HG03025 (cell line): ENCODE measurements at regions not wholly inside any gene's neighbourhood (a gene's known extent, or its start where the extent isn't known, plus 50 kb on each side); places are given as distances from the start of the nearest gene placed in this dataset.
"Not testable (repeated sequence)": the region's sequence is repeated elsewhere in the genome, so short reads cannot be mapped to it uniquely, and the experiment has no call there.

Source experiments
- ATAC-seq: cut with Tn5 transposase; IDR thresholded peaks from one replicate; pipeline ENCODE4 v1.9.1; 2021; ENCODE audit warnings: mild to moderate bottlenecking, moderate library complexity; ENCODE audit not compliant: unreplicated experiment, low FRiP score

GRCh38 chr5:124027441-124027840 lies 515.5 kb downstream of the CSNK1G3 start:
- ATAC-seq = no peak

GRCh38 chr5:124025306-124025845 lies 513.4 kb downstream of the CSNK1G3 start:
- ATAC-seq = no peak

- ATAC-seq = no peak
Measured at GRCh38 chr5:124022966-124023365, 511.0 kb downstream of the CSNK1G3 start.

DNA sequence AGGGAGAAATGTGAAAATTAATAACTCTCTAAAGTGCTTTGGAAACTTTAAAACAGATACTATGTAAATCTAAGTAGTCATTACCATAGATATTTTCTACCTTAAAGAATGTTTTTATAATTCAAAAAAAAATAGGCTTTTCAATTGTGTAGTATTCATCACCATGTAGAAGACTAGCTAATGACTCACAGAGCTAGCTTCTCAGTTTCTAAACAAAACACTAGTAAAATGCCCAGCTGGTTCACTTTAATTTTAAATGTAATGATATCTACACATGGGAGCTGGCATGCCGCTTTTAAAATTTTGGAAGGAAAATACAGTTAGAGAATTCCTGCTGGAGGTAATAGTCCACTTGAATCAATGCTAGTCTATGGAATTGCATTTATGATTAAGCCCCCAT lies 509.8 kb downstream of the CSNK1G3 start:
- ATAC-seq = no peak

DNA sequence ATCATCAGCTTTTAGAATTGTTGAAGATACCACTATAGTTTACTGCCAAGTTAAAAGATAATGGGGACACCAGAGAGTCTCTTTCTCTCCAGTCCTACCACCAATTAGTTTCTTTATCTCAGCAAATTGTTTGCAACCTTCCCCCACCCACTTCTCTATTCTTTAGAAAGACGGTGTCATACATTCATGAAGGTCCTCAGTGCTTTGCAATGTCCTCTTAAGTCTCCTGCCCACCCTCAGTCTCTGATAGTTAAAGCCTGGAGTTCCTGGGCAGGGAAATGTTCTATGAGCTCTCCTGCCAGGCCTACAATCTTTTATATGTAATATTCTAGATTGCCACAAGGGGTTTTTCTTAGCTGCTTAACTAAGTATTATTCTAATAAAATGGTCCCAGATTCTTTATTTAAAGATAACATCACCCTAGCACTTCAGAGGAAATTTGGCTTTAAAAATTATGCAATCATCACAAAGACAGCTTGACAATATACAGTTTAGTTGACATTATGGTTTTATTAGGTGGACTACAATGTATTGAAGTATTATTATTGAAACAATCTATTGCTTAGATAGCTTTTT lies 509.2 kb downstream of the CSNK1G3 start:
- no peak for ATAC-seq

GRCh38 chr5:124017321-124017720 lies 505.3 kb downstream of the CSNK1G3 start:
- ATAC-seq = not testable (repeated sequence)

GRCh38 chr5:124007675-124008398 lies 495.9 kb downstream of the CSNK1G3 start:
- no peak for ATAC-seq

GRCh38 chr5:124001036-124001615 lies 489.1 kb downstream of the CSNK1G3 start:
- ATAC-seq = no peak

GRCh38 chr5:124000538-124000937 lies 488.6 kb downstream of the CSNK1G3 start:
- ATAC-seq = no peak

DNA sequence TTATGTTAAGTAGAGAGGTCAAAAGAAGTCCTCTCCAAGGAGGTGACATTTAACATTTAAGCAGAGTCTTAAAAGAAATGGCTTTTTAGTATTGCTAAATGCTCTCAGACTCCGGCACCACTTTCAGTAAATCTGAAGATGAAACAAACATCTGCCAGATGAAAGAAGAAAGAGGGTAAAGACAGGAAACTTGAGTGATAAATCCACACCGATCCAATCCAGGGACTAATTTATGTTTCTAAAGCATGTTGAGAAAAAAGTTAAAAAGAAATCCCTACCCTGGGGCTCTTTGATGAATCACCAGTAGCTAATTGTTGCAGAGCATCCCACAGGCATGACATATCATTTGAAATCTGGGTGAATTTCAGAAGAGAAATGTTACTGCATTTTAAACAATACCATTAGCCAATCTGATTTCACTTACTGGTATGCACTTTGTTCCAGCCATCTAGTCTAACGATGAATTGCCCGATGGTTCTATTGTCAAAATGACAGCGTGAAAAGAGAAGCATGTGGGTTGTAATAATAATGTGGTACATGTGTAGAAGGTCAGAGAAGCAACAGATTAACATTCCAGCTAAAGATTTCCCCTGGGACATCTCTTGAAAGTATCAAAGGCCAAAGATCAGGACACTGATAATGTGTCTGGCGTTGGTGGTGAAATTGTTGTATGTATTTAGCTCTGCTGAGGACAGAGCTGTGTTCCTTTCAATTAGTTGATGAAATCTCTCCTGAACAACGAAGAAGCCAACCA lies 485.7 kb downstream of the CSNK1G3 start:
- no peak for ATAC-seq

DNA sequence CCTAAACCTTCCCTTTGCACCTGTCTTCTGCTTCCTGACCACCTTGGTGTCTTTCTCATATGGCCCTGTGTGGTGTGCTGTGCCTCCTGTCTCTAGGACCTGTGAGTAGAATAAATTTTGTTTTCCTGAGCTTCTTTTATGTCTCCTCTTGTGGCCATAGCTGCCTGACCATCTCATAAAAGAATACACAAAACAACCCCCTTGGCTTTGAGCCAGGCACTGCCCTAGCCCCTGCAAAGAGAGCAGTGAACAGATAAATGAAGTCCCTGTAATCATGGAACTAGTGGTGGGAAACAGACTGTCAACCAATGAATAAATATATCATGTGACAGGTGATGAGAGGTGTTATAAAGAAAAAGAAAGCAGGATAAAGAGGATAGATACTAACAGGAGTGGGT lies 485.1 kb downstream of the CSNK1G3 start:
- ATAC-seq = no peak

GRCh38 chr5:123992641-123993040 lies 480.7 kb downstream of the CSNK1G3 start:
- no peak for ATAC-seq

DNA sequence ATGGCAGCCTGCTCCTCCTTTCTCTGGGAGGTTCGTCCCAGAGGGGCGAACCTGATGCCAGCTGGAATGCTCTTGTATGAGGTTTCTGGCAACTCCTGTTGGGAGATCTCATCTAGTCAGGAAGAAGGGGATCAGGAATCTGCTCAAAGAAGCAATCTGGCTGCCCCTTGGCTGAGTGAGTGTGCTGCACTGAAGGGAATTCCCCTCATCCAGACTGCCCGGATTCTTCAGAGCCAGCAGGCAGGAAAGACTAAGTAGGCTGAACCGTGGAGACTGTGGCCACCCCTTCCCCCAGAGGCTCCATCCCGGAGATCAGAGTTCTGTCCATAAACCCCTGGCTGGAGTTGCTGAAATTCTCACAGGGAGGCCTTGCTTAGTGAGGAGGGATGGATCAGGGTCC lies 476.0 kb downstream of the CSNK1G3 start:
- no peak for ATAC-seq

DNA sequence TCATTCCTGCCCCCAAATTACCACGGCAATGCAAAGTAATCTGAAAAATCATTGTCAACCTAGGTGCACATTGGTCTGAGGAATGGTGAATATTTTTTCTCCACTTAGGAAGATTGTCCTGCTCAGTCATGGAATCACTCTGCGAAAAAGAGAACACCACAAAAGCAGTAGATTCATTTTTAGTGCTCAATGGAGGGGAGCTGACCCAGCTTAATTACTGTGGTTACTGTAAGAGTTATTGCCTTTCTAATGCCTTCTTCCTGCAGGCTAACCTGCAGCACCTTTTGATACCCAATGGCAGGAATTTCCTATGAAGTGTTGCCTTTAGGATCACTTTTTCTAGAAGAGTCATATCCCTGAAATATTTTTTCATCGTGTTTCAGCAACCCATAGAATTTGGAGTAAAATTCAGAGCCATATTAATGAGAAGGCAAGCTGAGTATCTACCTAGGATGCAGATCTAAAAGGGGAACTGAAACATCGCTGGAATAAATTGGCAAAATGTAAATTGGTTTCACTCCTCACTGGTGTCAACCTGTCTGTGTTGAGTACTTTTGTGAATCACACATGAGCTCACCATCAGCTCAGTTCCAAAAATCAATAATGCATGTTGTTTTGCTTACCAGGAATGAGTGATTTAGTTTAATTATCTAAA lies 464.5 kb downstream of the CSNK1G3 start:
- ATAC-seq = no peak

DNA sequence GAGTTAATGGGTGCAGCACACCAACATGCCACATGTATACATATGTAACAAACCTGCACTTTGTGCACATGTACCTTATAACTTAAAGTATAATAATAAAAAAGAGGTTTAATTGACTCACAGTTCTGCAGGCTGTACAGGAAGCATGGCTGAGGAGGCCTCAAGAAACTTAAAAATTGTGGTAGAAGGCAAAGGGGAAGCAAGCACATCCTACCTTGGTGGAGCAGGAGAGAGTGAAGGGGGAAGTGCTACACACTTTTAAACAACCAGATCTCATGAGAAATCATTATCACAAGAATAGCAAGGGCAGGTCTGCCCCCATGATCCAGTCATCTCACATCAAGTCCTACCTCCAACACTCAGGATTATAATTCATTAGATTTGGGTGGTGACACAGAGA lies 463.5 kb downstream of the CSNK1G3 start:
- not testable (repeated sequence) for ATAC-seq

GRCh38 chr5:123966781-123967180 lies 454.8 kb downstream of the CSNK1G3 start:
- no peak for ATAC-seq

- no peak for ATAC-seq
Measured at GRCh38 chr5:123965626-123966025, 453.6 kb downstream of the CSNK1G3 start.

DNA sequence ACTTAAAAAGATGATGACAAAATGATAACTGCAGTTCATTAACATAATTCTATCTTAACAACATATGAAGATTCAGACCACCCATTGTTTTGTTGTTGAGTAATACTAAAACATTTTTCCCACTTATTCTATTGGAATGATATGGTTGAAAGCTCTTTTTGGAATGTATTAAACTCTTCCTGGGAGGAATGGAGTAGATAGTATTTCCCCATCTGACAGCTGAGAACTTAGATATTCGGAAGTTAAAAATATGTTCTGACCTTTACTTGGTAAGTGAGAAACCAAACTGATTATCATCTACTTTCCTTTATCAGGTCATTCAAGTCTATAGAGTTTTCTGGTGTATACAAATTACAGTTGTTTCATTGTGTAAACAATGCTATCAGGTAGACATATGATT lies 452.9 kb downstream of the CSNK1G3 start:
- no peak for ATAC-seq

DNA sequence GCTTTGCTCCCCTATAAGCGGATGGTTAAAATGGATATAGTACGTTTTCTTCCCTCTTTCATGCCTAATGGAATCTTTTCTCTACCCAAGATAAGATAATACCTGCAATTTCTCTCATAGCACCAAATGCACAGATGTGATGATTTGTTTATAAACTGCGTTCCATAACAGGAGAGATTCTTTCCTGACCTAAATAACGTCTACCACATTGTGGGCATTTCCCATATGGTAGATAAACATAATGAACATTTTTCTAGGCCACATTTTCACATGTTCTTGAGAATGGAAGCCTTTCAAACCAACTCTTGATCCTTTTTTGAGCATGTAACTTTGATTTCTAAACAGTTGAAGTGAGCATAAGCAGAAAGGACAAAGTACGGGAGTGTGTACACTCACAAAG lies 448.5 kb downstream of the CSNK1G3 start:
- no peak for ATAC-seq

- ATAC-seq = no peak
Measured at GRCh38 chr5:123951582-123951977, 439.6 kb downstream of the CSNK1G3 start.
